H1 (cell line): ENCODE measurements at regions not wholly inside any gene's neighbourhood (a gene's known extent, or its start where the extent isn't known, plus 50 kb on each side); places are given as distances from the start of the nearest gene placed in this dataset.

Experiments
- CTCF ChIA-PET: fragments of 300-600 bp; sonication (Branson Sonifier 250); formaldehyde crosslinking; loops from one replicate; lab custom pipeline; 2021; ENCODE audit not compliant: partially characterized antibody; lab: Charles Lee
- POLR2A ChIA-PET: fragments of 300-600 bp; sonication (Branson Sonifier 250); formaldehyde crosslinking; loops from one replicate; lab custom pipeline; 2021; ENCODE audit warnings: inconsistent platforms; ENCODE audit not compliant: partially characterized antibody; lab: Charles Lee
- DNase-seq, 2 experiments: peaks; one replicate each; pipeline versions ENCODE4 v3.0.0 to v3.0.0-alpha.2; 2010 to 2022; ENCODE audit warnings: low spot score in 2 of 2, low read depth in 1 of 2, mixed read lengths in 1 of 2
- FAIRE-seq: peaks from 2 replicates; lab custom pipeline; 2011; peaks lifted over from hg19 to GRCh38; lab: Jason Lieb, UNC
- H2AFZ ChIP-seq: 2 replicates; pipeline ENCODE4 v1.8.1; 2012; ENCODE audit warnings: low read length, inconsistent platforms
- H2AK5ac ChIP-seq: 2 replicates; pipeline ENCODE4 v1.6.1; 2013; ENCODE audit warnings: low read depth, low read length
- H2BK120ac ChIP-seq: replicated peaks from 2 replicates; pipeline ENCODE3; 2013; ENCODE audit warnings: low read depth, low read length, inconsistent platforms
- H2BK12ac ChIP-seq: 2 replicates; pipeline ENCODE4 v1.6.1; 2013; ENCODE audit warnings: low read depth, low read length
- H2BK15ac ChIP-seq: 2 replicates; pipeline ENCODE4 v1.6.1; 2013; ENCODE audit warnings: low read length
- H2BK20ac ChIP-seq: 2 replicates; pipeline ENCODE4 v1.6.1; 2013; ENCODE audit warnings: low read length
- H2BK5ac ChIP-seq: 2 replicates; pipeline ENCODE4 v1.6.1; 2013; ENCODE audit warnings: low read depth, low read length
- H3K14ac ChIP-seq: 2 replicates; pipeline ENCODE4 v1.6.1; 2013; ENCODE audit warnings: inconsistent platforms; ENCODE audit not compliant: insufficient read length
- H3K18ac ChIP-seq: 2 replicates; pipeline ENCODE4 v1.6.1; 2013; ENCODE audit warnings: low read length; ENCODE audit errors: extremely low read depth
- H3K23ac ChIP-seq: 2 replicates; pipeline ENCODE4 v1.6.1; 2013; ENCODE audit warnings: inconsistent platforms; ENCODE audit not compliant: insufficient read length
- H3K23me2 ChIP-seq: 2 replicates; pipeline ENCODE4 v1.6.1; 2013; ENCODE audit warnings: low read depth, low read length
- H3K27ac ChIP-seq: 2 replicates; pipeline ENCODE4 v1.6.1; 2011; ENCODE audit warnings: low read depth, low read length, inconsistent platforms
- H3K27me3 ChIP-seq, 4 experiments: replicated peaks in 1 of 4; 1 replicate in 1 of 4; 2 replicates in 3 of 4; pipeline versions ENCODE4 v1.6.1 to v1.8.1; 2011 to 2013; ENCODE audit warnings: low read length in 3 of 4, mild to moderate bottlenecking in 3 of 4, inconsistent platforms in 2 of 4, mixed read lengths in 2 of 4, moderate library complexity in 1 of 4; ENCODE audit not compliant: control insufficient read depth in 3 of 4, insufficient read depth in 3 of 4; ENCODE audit errors: extremely low read depth in 1 of 4
- H3K36me3 ChIP-seq, 4 experiments: 2 replicates each; pipeline versions ENCODE4 v1.6.1 to v1.8.1; 2011 to 2013; ENCODE audit warnings: mild to moderate bottlenecking in 4 of 4, low read length in 3 of 4, moderate library complexity in 2 of 4, control low read depth in 1 of 4, inconsistent platforms in 1 of 4; ENCODE audit not compliant: insufficient read depth in 4 of 4, control insufficient read depth in 2 of 4
- H3K4ac ChIP-seq: replicated peaks from 2 replicates; pipeline ENCODE3; 2013; ENCODE audit warnings: low read length, low read depth, mixed read lengths, inconsistent platforms; ENCODE audit not compliant: insufficient read length
- H3K4me1 ChIP-seq, 4 experiments: replicated peaks in 1 of 4; 1 replicate in 1 of 4; 2 replicates in 3 of 4; pipeline versions ENCODE4 v1.6.1 to v1.8.1; 2011 to 2013; ENCODE audit warnings: low read length in 3 of 4, inconsistent platforms in 2 of 4, mixed read lengths in 1 of 4; ENCODE audit not compliant: insufficient read depth in 4 of 4, control insufficient read depth in 3 of 4
- H3K4me2 ChIP-seq, 2 experiments: 2 replicates each; pipeline versions ENCODE4 v1.6.1 to v1.8.1; 2011 to 2013; ENCODE audit warnings: low read depth in 2 of 2, low read length in 2 of 2, control low read depth in 1 of 2, inconsistent platforms in 1 of 2, mild to moderate bottlenecking in 1 of 2; ENCODE audit not compliant: insufficient read depth in 1 of 2
- H3K4me3 ChIP-seq, 4 experiments: fragments of 200-600, 300-600 bp in 1 of 4; sonication (generic), shearing (Covaris generic), sonication (Bioruptor Twin) in 1 of 4; 2 replicates each; pipeline versions ENCODE4 v1.5.1 to v1.8.1; 2011 to 2016; ENCODE audit warnings: low read length in 4 of 4, low read depth in 3 of 4, control low read depth in 2 of 4, inconsistent platforms in 2 of 4, mild to moderate bottlenecking in 2 of 4, mixed read lengths in 1 of 4, moderate library complexity in 1 of 4; ENCODE audit not compliant: insufficient read depth in 2 of 4; ENCODE audit errors: extremely low read depth in 1 of 4
- H3K56ac ChIP-seq: replicated peaks from 2 replicates; pipeline ENCODE3; 2013; ENCODE audit warnings: low read depth, mild to moderate bottlenecking, mixed read lengths, low read length, inconsistent platforms; ENCODE audit not compliant: insufficient read length
- H3K79me1 ChIP-seq: 2 replicates; pipeline ENCODE4 v1.6.1; 2013; ENCODE audit warnings: low read depth, low read length, control low read depth
- H3K79me2 ChIP-seq, 2 experiments: 2 replicates each; pipeline versions ENCODE4 v1.6.1 to v1.8.1; 2012 to 2013; ENCODE audit warnings: low read length in 2 of 2, mild to moderate bottlenecking in 2 of 2, inconsistent platforms in 1 of 2; ENCODE audit not compliant: insufficient read depth in 2 of 2, control insufficient read depth in 1 of 2
- H3K9ac ChIP-seq, 4 experiments: replicated peaks in 1 of 4; 1 replicate in 1 of 4; 2 replicates in 3 of 4; pipeline versions ENCODE4 v1.6.1 to v1.8.1; 2011 to 2013; ENCODE audit warnings: low read depth in 3 of 4, low read length in 3 of 4, control low read depth in 2 of 4, mild to moderate bottlenecking in 2 of 4, moderate library complexity in 2 of 4, inconsistent platforms in 1 of 4; ENCODE audit errors: extremely low read depth in 1 of 4
- H3K9me3 ChIP-seq, 2 experiments: 2 replicates each; pipeline versions ENCODE4 v1.6.1 to v1.8.1; 2012 to 2013; ENCODE audit warnings: mild to moderate bottlenecking in 2 of 2, moderate library complexity in 2 of 2, control low read depth in 1 of 2, inconsistent platforms in 1 of 2, low read depth in 1 of 2, low read length in 1 of 2, mixed read lengths in 1 of 2; ENCODE audit not compliant: insufficient read depth in 2 of 2
- H4K20me1 ChIP-seq, 2 experiments: replicated peaks in 1 of 2; 2 replicates each; pipeline versions ENCODE3 to v1.8.1; 2011 to 2013; ENCODE audit warnings: inconsistent platforms in 2 of 2, low read length in 2 of 2, mild to moderate bottlenecking in 1 of 2; ENCODE audit not compliant: insufficient read depth in 2 of 2, control insufficient read depth in 1 of 2
- H4K5ac ChIP-seq: 2 replicates; pipeline ENCODE4 v1.6.1; 2013; ENCODE audit warnings: low read length, low read depth, mixed read lengths, inconsistent platforms; ENCODE audit not compliant: insufficient read length
- H4K8ac ChIP-seq: 2 replicates; pipeline ENCODE4 v1.8.0; 2013; ENCODE audit warnings: mild to moderate bottlenecking, moderate library complexity, low read length, inconsistent platforms; ENCODE audit not compliant: insufficient read depth; ENCODE audit errors: extremely low read depth
- H4K91ac ChIP-seq: replicated peaks from 2 replicates; pipeline ENCODE3; 2013; ENCODE audit warnings: low read length, mixed read lengths, inconsistent platforms; ENCODE audit not compliant: insufficient read length
- CHD1 ChIP-seq: IDR thresholded peaks from 2 replicates; pipeline ENCODE4 v1.6.1; 2012; ENCODE audit warnings: low read depth, low read length, improper control_type of control experiment
- EZH2 ChIP-seq: fragments of 200-600 bp; sonication (generic); IDR thresholded peaks from 2 replicates; pipeline ENCODE4 v1.7.1; 2012; ENCODE audit warnings: low read depth, mild to moderate bottlenecking, moderate library complexity, low read length, inconsistent platforms; ENCODE audit not compliant: severe bottlenecking
- HDAC2 ChIP-seq, 2 experiments: fragments of 300-600 bp in 1 of 2; sonication (generic) in 1 of 2; IDR thresholded peaks; 2 replicates each; pipeline ENCODE4 v1.6.1; 2011 to 2012; ENCODE audit warnings: low read depth in 2 of 2, low read length in 2 of 2, mild to moderate bottlenecking in 2 of 2, moderate library complexity in 2 of 2, borderline replicate concordance in 1 of 2, inconsistent platforms in 1 of 2
- POU5F1 ChIP-seq: IDR thresholded peaks from 2 replicates; pipeline ENCODE4 v1.6.1; 2011; ENCODE audit warnings: low read depth, mild to moderate bottlenecking, low read length, moderate library complexity
- RAD21 ChIP-seq, 2 experiments: IDR thresholded peaks in 1 of 2; conservative IDR thresholded peaks in 1 of 2; 2 replicates each; pipeline ENCODE4 v1.6.1; 2011; ENCODE audit warnings: low read depth in 2 of 2, low read length in 2 of 2, improper control_type of control experiment in 1 of 2, inconsistent platforms in 1 of 2, mild to moderate bottlenecking in 1 of 2, moderate library complexity in 1 of 2
- RNF2 ChIP-seq: fragments of 200-900, 300-1000 bp; sonication (generic); IDR thresholded peaks from 2 replicates; pipeline ENCODE4 v1.7.1; 2016; ENCODE audit warnings: borderline replicate concordance, low read depth, mild to moderate bottlenecking, antibody characterized with exemption, low read length; ENCODE audit not compliant: poor library complexity, severe bottlenecking; ENCODE audit errors: missing control alignments
- SP1 ChIP-seq: IDR thresholded peaks from 2 replicates; pipeline ENCODE4 v1.6.1; 2011; ENCODE audit warnings: low read depth, low read length
- SP2 ChIP-seq: IDR thresholded peaks from 2 replicates; pipeline ENCODE4 v1.6.1; 2012; ENCODE audit warnings: mild to moderate bottlenecking, low read length, inconsistent platforms
- SP4 ChIP-seq: IDR thresholded peaks from 2 replicates; pipeline ENCODE4 v1.6.1; 2012; ENCODE audit warnings: low read length, inconsistent platforms
- TAF1 ChIP-seq: IDR thresholded peaks from 2 replicates; pipeline ENCODE4 v1.6.1; 2011; ENCODE audit warnings: mild to moderate bottlenecking, low read depth, low read length
- TAF7 ChIP-seq: optimal IDR thresholded peaks from 2 replicates; pipeline ENCODE3; 2011; ENCODE audit warnings: low read depth, mild to moderate bottlenecking, inconsistent platforms, low read length, moderate library complexity, borderline replicate concordance
- WGBS, 2 experiments: shearing (Covaris generic) in 1 of 2; methylation state at CpG; one replicate each; pipeline versions ENCODE4 v1.1.6 to v1.1.7; 2013 to 2015; ENCODE audit warnings: low lambda C conversion rate in 2 of 2, mixed read lengths in 2 of 2, inconsistent platforms in 1 of 2, low coverage in 1 of 2, missing lambda C conversion rate in 1 of 2; ENCODE audit not compliant: insufficient replicate concordance in 2 of 2, insufficient coverage in 1 of 2, insufficient read length in 1 of 2; ENCODE audit errors: extremely low coverage in 1 of 2, missing lambda C conversion rate in 1 of 2; 5-methylcytosine and 5-hydroxymethylcytosine counted together
- TF ChIP-seq, protein P1 (sequence below): IDR thresholded peaks from 2 replicates; pipeline ENCODE4 v1.6.1; 2011; ENCODE audit warnings: low read length, improper control_type of control experiment

GRCh38 chr10:78961760-78962159, 107.0 kb upstream of the ZMIZ1 start:
- 83% methylated on average over 4 of the region's 4 CpGs; no CpG with 5 or more reads in 1 of the 2 experiments for WGBS, 2 experiments
- POLR2A ChIA-PET = interaction anchor here (2.5 kb wide), 1 partner anchor 12 kb away, joined by 11 read pairs; no protein-coding TSS in a partner anchor
- H2AFZ ChIP-seq = no peak overlapping the region
- TF ChIP-seq SP1 = no peak
- TF ChIP-seq RNF2 = no peak
- TF ChIP-seq CHD1 = no peak
- no peak for TF ChIP-seq TAF1
- TF ChIP-seq POU5F1 = no peak
- no peak for TF ChIP-seq SP4
- TF ChIP-seq RAD21 (IDR thresholded peaks at IDR 0.05 in 1 of 2, conservative IDR thresholded peaks at IDR 0.05 in 1 of 2; ENCODE audit: low read depth in 2 of 2, low read length in 2 of 2) = no peak
- TF ChIP-seq, protein P1, sequence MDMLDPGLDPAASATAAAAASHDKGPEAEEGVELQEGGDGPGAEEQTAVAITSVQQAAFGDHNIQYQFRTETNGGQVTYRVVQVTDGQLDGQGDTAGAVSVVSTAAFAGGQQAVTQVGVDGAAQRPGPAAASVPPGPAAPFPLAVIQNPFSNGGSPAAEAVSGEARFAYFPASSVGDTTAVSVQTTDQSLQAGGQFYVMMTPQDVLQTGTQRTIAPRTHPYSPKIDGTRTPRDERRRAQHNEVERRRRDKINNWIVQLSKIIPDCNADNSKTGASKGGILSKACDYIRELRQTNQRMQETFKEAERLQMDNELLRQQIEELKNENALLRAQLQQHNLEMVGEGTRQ = no peak
- TF ChIP-seq SP2 = no peak
- no peak for TF ChIP-seq EZH2
- no peak for TF ChIP-seq TAF7
- no peak for TF ChIP-seq HDAC2 (IDR thresholded peaks at IDR 0.05; ENCODE audit: borderline replicate concordance in 1 of 2, low read depth in 2 of 2, low read length in 2 of 2)

More at GRCh38 chr10:78961760-78962159, 107.0 kb upstream of the ZMIZ1 start:
- peaks cover 6 to 24% (median 18%) of the 10 kb centered on the region in 4 experiments for H3K4me1 ChIP-seq
- H3K9ac ChIP-seq = no peak overlapping the region
- no peak overlapping the region for H3K4me2 ChIP-seq
- H3K14ac ChIP-seq = no peak overlapping the region
- no peak overlapping the region for H3K23ac ChIP-seq
- H3K79me1 ChIP-seq = no peaks in the 10 kb centered on the region; the same call in 1 of the 2 replicates
- no peak overlapping the region for H4K5ac ChIP-seq
- no peak overlapping the region for H3K4me3 ChIP-seq
- H4K91ac ChIP-seq = no peak overlapping the region
- H2BK12ac ChIP-seq = peak overlapping the region; percentile 93; the same call in 1 of the 2 replicates
- peaks cover 0 to 2% (median under 1%) of the 10 kb centered on the region in 4 experiments; a peak in 3 of 7 replicates for H3K27me3 ChIP-seq
- FAIRE-seq = no peak
- H2BK20ac ChIP-seq = 0 out of 2 replicates have a peak overlapping the region, but pooled peaks have one; percentile 40
- no peak overlapping the region for H3K27ac ChIP-seq
- no peak overlapping the region for H3K18ac ChIP-seq
- H3K9me3 ChIP-seq = no peaks in the 10 kb centered on the region
- H3K79me2 ChIP-seq = no peaks in the 10 kb centered on the region
- H3K23me2 ChIP-seq = peaks cover 2% of the 10 kb centered on the region; the same call in 1 of the 2 replicates
- H4K20me1 ChIP-seq = no peaks in the 10 kb centered on the region
- H3K56ac ChIP-seq = no peak overlapping the region
- CTCF ChIA-PET = interaction anchor here (1.0 to 4.7 kb wide), 7 partner anchors 11 to 234 kb away, joined by 4 to 19 read pairs (median 6); no protein-coding TSS in a partner anchor
- H2BK5ac ChIP-seq = 0 out of 2 replicates have a peak overlapping the region, but pooled peaks have one; percentile 49
- no peak for DNase-seq
- no peak overlapping the region for H4K8ac ChIP-seq
- no peak overlapping the region for H2BK120ac ChIP-seq
- peak overlapping the region; percentile 85; the same call in 1 of the 2 replicates for H2AK5ac ChIP-seq
- H3K4ac ChIP-seq = no peak overlapping the region
- peak overlapping the region; percentile 76; the same call in 1 of the 2 replicates for H2BK15ac ChIP-seq
- no peaks in the 10 kb centered on the region for H3K36me3 ChIP-seq
